ENCODE measurements at regions not wholly inside any gene's neighbourhood (a gene's known extent, or its start where the extent isn't known, plus 50 kb on each side); places are given as distances from the start of the nearest gene placed in this dataset.

DNA sequence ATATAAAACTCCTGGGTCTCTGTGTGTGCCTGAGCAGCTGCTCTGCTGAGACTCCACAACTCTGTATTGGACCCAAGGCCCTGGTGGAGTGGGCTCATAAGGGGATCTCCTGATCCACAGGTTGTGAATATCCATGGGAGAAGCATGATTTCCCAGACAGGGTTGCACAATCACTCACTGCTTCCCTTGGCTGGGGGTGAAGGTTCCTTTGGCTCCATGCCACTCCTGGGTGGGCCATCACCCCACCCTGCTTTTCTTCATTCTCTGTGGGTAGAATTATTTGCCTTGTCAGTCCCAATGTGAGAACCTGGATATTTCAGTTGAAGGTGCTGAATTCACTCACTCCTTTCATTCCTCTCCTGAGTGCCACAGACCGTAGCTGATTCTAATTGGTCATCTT lies 205.2 kb upstream of the TMEM260 start:
- TF ChIP-seq ZFX (IDR thresholded peaks at IDR 0.05; ENCODE audit: borderline replicate concordance): no peak
- TF ChIP-seq CTCF (IDR thresholded peaks at IDR 0.05): no peak
- H3K27ac ChIP-seq: no peak overlapping the region

- no peak for TF ChIP-seq ZFX (IDR thresholded peaks at IDR 0.05; ENCODE audit: borderline replicate concordance)
- no peak for TF ChIP-seq CTCF (IDR thresholded peaks at IDR 0.05)
- no peak overlapping the region for H3K27ac ChIP-seq
Observed at GRCh38 chr14:56378046-56378445, 201.6 kb upstream of the TMEM260 start.

GRCh38 chr14:56378475-56378877 lies 201.1 kb upstream of the TMEM260 start:
- no peak for TF ChIP-seq ZFX (IDR thresholded peaks at IDR 0.05; ENCODE audit: borderline replicate concordance)
- TF ChIP-seq CTCF (IDR thresholded peaks at IDR 0.05): no peak
- H3K27ac ChIP-seq: no peak overlapping the region

DNA sequence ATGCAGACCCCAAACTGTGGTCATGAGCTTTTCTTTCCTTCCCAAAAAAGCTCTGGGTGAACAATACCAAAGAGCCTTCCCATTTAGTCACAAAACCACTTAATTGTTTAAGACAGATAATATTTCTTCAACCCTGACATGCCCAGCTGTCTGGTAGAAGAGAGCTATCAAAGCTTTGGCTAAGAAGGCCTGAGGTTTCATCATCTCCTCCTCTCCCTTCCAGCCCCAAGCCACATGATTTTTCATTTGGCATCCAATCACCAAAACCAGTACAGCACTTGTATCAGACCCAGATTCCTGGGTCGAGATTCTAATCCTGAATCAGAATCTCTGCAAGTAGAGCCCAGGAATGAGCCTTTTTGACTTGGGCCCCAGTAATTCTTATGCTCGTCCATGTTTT lies 199.6 kb upstream of the TMEM260 start:
- no peak overlapping the region for H3K27ac ChIP-seq
- no peak for TF ChIP-seq ZFX (IDR thresholded peaks at IDR 0.05; ENCODE audit: borderline replicate concordance)
- no peak for TF ChIP-seq CTCF (IDR thresholded peaks at IDR 0.05)

DNA sequence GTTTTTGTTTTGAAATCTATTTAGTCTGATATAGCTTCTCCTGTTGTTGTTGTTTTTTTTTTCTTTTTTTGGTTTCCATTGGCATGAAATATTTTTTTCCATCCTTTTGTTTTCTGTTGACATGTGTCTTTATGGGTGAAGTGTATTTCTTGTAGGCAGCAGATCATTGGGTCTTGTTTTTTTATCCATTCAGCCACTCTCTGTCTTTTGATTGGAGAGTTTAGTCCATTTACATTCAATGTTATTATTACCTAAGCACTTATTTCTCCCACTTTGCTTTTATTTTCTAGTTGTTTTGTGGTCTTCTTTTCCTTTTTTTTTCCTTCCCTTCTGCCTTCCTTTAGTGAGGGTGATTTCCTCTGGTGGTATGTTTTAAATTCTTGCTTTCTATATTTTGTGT lies 193.6 kb upstream of the TMEM260 start:
- H3K27ac ChIP-seq: no peak overlapping the region
- TF ChIP-seq CTCF (IDR thresholded peaks at IDR 0.05) (no peak), ZFX (IDR thresholded peaks at IDR 0.05; ENCODE audit: borderline replicate concordance) (no peak)

- 0 out of 2 replicates have a peak, but pooled peaks have one; percentile 4 for TF ChIP-seq CTCF (IDR thresholded peaks at IDR 0.05)
- no peak for TF ChIP-seq ZFX (IDR thresholded peaks at IDR 0.05; ENCODE audit: borderline replicate concordance)
- H3K27ac ChIP-seq: no peak overlapping the region
Observed at GRCh38 chr14:56390859-56391258, 188.7 kb upstream of the TMEM260 start.

GRCh38 chr14:56394826-56395530 lies 184.6 kb upstream of the TMEM260 start:
- TF ChIP-seq CTCF (IDR thresholded peaks at IDR 0.05): no peak
- no peak for TF ChIP-seq ZFX (IDR thresholded peaks at IDR 0.05; ENCODE audit: borderline replicate concordance)
- H3K27ac ChIP-seq: no peak overlapping the region
